HEK293T (cell line): ENCODE measurements at regions not wholly inside any gene's neighbourhood (a gene's known extent, or its start where the extent isn't known, plus 50 kb on each side); places are given as distances from the start of the nearest gene placed in this dataset.

Source experiments
- ARNT ChIP-seq: fragments of 450-650 bp; IDR thresholded peaks from 2 replicates; pipeline ENCODE4 v1.6.1; 2017; ENCODE audit warnings: mild to moderate bottlenecking
- BHLHE40 ChIP-seq: fragments of 450-650 bp; IDR thresholded peaks from 2 replicates; pipeline ENCODE4 v1.6.1; 2016; ENCODE audit warnings: mild to moderate bottlenecking, moderate library complexity, borderline replicate concordance
- ELF4 ChIP-seq: fragments of 450-650 bp; IDR thresholded peaks from 2 replicates; pipeline ENCODE4 v1.6.1; 2017; ENCODE audit warnings: antibody characterized with exemption
- FOXA1 ChIP-seq: fragments of 450-650 bp; IDR thresholded peaks from 2 replicates; pipeline ENCODE4 v1.6.1; 2016; ENCODE audit warnings: mild to moderate bottlenecking
- FOXK2 ChIP-seq: fragments of 450-650 bp; IDR thresholded peaks from 2 replicates; pipeline ENCODE4 v1.6.1; 2016; ENCODE audit warnings: mild to moderate bottlenecking
- FOXM1 ChIP-seq: fragments of 450-650 bp; IDR thresholded peaks from 2 replicates; pipeline ENCODE4 v1.6.1; 2017; ENCODE audit warnings: mild to moderate bottlenecking, borderline replicate concordance
- LEF1 ChIP-seq: fragments of 450-650 bp; IDR thresholded peaks from 2 replicates; pipeline ENCODE4 v1.6.1; 2017; ENCODE audit warnings: mild to moderate bottlenecking, borderline replicate concordance
- SUZ12 ChIP-seq: fragments of 450-650 bp; IDR thresholded peaks from 2 replicates; pipeline ENCODE4 v1.6.1; 2016; ENCODE audit warnings: mild to moderate bottlenecking
- TARDBP ChIP-seq: fragments of 450-650 bp; IDR thresholded peaks from 2 replicates; pipeline ENCODE4 v1.6.1; 2016
- ZNF384 ChIP-seq: fragments of 450-650 bp; IDR thresholded peaks from 2 replicates; pipeline ENCODE4 v1.6.1; 2016

GRCh38 chr4:97081951-97082350 is 1061.3 kb downstream of the STPG2 start:
- TF ChIP-seq ARNT = no peak
- no peak for TF ChIP-seq BHLHE40
- TF ChIP-seq ELF4 = no peak
- no peak for TF ChIP-seq SUZ12
- no peak for TF ChIP-seq ZNF384
- no peak for TF ChIP-seq FOXK2
- no peak for TF ChIP-seq FOXA1
- no peak for TF ChIP-seq TARDBP
- no peak for TF ChIP-seq FOXM1
- TF ChIP-seq LEF1 = no peak
